GM19455 (cell line): ENCODE measurements at regions not wholly inside any gene's neighbourhood (a gene's known extent, or its start where the extent isn't known, plus 50 kb on each side); places are given as distances from the start of the nearest gene placed in this dataset.
"Not testable (repeated sequence)": the region's sequence is repeated elsewhere in the genome, so short reads cannot be mapped to it uniquely, and the experiment has no call there.

Experiments used
- ATAC-seq: cut with Tn5 transposase; IDR thresholded peaks from one replicate; pipeline ENCODE4 v1.9.1; 2021; ENCODE audit not compliant: unreplicated experiment

DNA sequence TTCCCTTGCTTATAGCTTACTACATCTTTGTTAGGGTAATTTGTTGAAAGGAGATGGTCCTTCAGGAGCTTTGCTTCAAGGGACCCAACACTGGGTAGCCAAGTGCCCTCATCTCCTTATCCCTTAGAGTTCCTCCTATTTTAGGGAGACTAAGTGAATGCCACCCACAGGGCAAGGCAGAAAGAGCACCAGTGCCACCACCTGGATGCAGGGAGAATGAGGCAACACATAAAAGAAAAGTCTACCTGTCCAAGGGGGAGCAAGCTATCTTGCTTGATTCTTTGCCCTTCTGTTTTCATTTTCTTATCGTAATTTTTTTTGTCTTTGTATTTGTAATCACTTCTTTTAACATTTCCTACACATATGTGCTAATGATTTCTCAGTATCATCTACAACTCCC lies 205.5 kb downstream of the NPR3 start:
- ATAC-seq, result no peak

DNA sequence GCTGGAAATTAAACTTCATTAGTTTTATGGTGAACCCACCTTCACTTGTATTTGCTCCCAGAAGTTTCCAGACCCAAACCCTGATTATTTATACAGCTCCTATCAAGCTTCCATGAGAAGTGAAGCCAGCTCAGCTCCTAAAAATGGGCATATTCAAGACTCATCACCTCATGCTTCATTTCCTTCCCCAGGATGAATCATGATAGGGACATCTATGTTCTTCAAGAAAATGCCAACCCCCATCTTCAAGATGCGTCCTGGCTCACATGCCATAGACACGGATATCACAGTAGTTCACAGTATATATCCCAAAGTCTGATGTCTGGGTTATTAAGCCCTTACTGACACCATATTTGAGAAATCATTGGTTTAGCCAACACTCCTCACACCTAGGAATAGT lies 217.6 kb downstream of the NPR3 start:
- ATAC-seq, result no peak

DNA sequence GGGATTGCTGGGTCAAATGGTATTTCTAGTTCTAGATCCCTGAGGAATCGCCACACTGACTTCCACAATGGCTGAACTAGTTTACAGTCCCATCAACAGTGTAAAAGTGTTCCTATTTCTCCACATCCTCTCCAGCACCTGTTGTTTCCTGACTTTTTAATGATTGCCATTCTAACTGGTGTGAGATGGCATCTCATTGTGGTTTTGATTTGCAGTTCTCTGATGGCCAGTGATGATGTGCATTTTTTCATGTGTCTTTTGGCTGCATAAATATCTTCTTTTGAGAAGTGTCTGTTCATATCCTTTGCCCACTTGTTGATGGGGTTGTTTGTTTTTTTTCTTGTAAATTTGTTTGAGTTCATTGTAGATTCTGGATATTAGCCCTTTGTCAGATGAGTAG lies 220.3 kb downstream of the NPR3 start:
- ATAC-seq, result not testable (repeated sequence)

DNA sequence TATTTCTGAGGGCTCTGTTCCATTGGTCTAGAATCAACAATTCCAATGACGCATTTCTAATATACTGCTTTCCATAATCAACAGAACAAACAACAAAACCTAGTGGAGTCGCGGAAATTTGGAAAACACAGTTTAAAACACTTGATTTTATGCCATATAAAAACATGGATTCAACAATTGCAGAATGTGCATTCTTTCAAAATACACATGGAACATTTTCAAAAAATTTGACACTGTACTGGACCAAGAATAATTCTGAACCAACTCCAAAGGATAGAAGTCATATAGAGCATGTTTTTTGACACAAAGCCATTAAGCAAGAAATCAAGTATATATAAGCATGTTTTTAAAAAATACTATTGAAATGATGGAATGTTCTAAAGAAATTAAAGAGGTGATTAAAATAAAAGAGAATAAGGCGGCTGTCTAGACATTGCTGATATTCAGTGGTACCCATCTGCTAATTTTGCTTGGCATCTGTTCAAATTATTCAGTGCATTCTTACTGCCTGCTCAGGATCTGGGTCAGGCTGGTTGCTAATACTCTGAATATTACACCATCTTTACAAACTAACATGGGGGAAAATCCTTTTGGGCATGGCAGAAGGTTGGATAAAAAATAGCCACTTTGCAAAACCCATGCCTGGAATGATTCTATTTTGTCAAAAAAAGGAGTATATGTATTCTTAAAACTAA lies 221.3 kb downstream of the NPR3 start:
- ATAC-seq, result no peak

DNA sequence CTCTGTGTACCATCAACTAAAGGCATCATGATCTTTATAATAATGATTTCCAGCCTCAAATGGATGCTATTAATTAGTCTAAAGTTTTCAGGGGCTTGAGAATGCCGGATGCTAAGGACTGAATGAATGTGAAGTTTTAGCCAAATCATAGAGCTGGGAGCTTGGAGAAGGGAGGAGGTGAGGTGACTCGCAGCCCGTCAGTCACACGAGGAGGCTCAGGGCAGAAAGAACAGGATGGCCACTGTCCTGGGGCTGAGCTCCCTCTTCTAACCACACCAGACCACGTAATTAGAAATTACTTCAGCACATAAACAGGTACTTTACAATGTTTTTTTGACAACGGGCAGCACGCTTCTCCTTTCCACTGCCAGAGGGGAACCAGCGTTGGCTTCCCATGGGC lies 222.6 kb downstream of the NPR3 start:
- no peak for ATAC-seq

DNA sequence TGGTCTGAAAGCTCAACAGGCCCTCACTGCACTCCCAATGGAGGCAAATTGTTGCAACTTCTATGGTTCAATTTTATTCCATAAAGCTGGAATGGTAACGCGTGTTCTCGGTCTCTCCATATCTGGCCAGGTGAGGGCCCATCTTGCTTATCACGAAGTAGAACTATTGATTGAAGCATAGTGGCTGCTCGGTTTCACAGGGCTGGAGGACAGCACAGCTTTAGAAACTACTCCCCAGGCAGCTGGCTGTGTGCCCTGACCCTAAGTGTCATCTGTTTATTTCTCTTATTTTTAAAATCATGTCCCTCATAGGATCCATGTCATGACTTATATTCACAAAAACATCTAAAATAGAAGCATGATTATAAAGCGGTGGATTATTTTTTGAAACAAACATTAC lies 223.4 kb downstream of the NPR3 start:
- no peak for ATAC-seq

DNA sequence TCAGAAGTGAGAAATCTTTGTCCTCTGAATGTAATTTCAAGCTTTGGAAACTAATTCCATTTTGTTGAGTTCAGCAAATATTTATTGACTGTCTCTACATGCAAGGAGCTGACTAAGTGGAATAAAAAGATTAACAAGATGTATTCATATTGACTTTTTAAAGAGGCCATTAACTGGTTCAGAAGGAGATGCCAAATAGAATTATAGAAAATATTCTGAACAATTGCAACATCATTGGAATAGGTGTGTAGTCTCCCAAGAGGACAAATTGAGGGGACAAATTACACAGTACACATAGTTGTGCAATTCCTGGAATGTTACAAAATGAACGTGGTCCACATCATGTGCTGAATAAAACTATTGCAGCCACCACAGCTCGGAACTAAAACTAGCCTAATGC lies 224.2 kb downstream of the NPR3 start:
- ATAC-seq, result no peak

DNA sequence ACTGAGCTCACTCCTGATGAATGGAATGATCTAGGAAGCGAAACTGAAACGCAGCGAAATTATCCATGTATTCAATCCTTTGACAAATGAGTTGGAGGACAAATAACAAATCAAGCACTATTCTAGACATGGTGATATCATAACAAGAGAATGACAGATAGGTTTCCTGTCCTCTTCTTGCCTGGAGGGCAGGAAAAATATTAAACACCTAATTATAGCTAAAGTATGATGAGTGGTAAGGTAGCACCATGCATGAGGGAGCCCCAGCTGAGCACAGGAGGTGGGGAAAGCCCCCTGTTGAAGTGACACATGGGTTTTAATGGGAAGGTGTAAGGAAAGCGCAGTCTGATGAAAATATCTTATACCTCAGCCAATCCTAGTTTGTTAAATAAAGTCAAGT lies 225.2 kb downstream of the NPR3 start:
- ATAC-seq, result no peak

DNA sequence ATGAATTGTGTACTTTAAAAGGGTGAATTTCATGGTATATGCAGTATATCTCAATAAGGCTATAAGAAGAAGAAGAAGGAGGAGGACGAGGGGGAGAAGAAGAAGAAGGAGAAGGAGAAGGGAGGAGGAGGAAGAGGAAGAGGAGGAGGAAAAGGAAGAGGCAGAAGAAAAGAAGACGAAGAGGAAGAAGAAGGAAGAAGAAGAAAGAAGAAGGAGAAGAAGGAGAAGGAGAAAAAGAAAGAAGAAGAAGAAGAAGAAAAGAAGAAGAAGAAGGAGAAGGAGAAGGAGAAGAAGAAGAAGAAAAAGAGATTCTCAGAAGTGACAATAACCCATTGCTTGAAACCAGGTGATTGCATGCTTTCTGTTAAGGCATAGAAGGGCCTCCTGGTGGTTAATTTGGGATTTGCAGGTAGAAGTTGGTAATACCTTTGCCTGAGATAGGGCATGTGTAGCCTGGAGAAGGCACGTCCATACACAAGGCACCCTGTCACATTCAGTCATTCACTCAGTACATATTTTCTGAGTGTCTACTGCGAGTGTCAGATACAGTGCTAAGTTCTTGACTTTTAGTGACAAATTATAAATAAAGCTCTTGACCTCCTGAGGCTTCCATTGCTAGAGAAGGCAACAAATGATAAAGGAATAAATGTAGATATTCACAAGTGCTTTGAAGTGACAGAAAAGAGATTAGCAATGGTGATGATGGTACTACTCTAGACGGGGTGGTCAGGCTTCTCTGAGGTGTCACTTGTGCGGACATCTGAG lies 231.3 kb downstream of the NPR3 start:
- ATAC-seq, result peak; percentile 87

DNA sequence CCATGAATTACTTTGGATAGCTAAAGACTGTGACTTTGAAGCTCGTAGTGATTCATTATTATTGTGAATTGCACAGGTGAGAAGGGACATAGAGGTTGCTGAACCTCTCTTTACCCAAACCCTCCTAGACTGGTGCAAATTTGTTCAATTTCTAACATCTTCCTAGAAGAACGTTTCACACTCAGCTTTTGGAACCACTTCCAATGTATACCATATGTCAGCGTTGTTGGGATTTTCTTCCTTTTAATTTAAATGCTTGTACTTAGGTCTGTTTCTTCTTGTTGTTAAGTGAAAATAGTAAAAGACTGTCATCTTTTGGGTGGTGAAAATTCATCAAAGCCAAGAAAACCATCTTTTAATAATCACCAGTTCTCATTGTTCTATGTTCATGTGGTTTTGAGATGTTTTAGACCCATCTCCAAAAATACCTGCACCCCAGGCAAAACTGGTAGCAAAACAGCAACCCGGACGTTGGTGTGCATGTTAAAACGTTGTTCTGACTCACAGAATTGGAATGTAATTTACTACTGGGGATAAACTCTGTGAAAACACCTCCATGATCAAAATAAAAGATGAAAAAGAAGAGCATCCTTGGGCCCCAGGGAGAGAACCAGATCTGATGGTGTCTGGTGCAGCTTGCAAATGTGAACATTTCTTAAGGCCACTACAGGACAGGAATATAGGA lies 238.3 kb downstream of the NPR3 start:
- ATAC-seq, result no peak

DNA sequence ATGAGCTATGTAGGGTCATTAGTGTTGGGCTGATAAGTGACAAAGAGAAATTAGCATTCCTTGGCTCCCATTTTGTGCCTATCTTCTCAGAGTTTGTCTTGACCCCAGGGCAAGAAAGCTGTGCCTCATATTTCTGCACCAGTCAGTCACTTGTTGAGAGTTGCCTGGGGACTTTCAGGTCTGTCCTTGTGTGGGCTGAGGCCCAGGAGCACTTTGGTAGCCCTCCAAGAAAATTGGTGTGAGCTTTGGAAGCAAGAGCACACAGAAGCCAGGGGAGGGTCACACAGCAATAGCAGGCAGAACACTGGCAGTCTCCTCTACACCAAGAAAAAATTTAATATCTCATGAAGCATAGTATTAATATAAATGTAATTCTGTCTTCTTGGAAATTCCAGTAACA lies 239.9 kb downstream of the NPR3 start:
- ATAC-seq, result no peak

DNA sequence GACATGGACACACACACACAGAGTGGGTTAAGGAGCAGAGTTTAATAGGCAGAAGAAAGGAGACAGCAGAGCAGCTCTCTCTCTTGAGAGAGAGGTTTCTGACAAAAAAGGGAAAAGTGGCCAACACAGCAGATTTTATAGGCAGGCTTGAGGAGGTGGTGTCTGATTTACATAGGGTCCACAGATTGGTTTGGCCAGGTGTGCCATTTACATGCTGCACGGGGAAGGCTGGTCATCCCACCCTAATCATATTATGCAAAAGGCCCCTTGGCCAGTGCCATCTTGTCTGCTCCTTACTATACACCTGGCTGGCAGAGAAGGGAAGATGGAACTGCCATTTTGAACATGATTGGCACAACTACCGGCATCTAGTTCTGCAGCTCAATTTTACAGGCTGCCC lies 240.8 kb downstream of the NPR3 start:
- ATAC-seq, result no peak

DNA sequence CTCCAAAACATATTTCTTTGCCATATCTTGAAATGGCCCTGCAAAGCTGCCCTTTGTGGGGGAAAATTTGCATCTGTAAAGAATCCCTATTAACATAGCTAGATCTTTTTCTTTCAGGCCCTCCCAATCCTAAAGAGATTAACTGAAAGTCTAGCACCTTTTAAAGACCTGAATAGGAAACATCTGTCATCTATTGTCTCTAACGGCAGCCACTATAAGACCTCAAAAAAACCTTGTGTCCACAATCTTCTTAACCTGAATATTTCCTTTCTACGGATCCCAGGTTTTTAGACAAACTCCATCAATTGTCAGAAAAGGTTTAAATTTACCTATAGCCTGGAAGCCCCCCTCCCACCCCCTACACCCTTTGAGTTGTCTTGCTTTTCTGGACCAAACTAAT lies 241.3 kb downstream of the NPR3 start:
- not testable (repeated sequence) for ATAC-seq

DNA sequence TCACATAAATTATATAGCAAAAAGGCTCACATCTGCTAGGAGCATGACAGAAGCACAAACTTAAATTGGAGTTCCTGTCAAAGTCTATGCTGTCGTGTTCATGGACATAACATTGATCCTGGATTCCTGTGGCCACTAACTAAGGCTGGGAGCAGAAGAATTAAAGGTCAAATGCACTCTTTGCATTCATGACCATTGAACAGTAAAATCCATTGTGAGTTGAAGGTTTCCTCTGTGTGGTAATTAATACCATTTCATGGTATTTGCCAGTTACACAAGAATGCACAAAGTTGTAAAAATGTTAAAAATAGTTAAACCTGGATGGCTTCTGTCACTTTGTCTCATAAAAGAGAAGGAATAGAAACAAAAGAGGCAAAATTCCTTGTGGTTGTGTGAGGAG lies 242.6 kb downstream of the NPR3 start:
- no peak for ATAC-seq

DNA sequence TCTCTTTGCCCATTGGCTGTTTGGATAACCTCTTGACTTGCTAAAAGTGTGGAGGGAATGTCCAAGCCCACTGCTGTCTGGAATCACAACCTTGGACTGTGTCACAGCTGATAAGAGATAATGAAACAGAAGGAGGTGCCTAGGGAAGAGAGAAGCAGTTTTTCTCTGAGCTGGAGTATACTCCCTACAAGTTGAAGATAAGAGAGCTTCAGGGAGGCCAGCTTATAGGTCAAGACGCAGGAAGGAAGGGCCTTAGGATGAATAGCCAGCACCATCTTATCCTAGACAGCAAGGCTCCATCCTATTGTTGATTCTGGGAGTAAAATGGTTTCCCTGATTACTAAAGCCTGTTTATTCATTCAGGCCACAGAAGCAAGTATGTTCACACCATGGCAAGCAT lies 244.7 kb downstream of the NPR3 start:
- ATAC-seq, result no peak

DNA sequence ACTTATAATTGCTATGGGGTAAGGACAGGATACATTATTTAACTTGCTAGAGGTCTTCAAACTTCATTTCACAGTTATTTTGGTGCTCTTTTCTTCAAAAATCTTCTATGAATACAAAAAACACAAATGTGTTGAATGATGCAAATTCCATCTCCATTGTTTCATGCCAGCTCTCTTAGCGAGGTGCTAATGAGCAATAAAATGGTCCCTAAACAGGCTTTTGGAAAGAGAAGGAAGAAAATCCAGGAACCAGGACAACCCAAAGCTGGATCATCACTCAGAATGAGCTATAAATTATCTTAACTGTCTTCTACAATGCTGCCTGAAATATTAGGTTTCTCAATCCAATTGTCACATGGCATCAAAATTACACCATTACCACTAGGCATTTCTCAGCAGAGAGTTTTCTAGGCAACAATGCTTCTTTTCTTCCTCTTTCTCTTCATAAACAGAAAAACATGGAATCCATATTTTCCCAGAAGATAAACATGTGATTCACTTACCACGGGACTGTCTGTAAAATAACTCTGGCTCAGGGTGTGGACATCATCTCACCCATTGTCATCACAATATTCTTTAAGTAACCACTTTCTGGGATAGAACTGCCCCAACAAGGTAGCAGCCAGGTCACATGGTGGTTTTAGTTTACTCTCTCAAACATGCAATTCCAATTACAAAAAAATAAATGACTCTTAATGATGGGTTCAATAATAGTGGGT lies 249.4 kb downstream of the NPR3 start:
- no peak for ATAC-seq

DNA sequence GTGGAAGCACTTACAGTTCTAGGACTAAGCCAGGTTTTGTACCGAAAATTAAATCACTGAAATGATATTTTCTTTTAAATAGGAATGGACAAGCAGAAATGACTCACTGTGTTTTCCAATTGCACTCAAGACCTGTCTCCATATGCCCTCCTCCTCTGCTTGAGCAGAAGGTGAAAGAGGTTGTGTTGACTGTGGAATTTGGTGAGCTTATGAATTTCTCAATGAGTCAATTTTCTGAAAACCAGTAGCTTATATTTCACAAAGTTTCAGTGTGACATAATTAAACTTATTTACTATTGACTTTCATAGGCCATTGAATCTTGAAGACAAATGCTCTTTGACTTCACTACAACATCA lies 249.9 kb downstream of the NPR3 start:
- ATAC-seq, result no peak

DNA sequence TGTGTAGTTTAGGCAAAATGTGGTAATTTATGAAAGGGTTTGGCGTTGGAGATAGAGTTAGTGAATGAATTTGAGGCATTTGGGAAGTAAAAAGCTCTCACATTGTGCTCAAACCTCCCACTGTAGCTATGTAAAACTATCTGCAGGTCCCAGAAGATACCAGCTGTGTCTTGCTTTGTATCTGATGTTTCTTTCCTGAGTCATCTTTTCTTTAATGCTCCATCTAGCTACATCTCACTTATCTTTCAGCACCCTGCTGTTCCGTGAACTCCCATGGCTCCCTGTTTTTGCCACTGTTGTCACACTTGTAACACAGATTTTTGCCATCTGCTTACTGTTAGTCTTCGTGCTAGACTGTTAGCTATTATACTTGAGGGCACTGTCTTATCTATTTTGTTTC lies 253.1 kb downstream of the NPR3 start:
- no peak for ATAC-seq

DNA sequence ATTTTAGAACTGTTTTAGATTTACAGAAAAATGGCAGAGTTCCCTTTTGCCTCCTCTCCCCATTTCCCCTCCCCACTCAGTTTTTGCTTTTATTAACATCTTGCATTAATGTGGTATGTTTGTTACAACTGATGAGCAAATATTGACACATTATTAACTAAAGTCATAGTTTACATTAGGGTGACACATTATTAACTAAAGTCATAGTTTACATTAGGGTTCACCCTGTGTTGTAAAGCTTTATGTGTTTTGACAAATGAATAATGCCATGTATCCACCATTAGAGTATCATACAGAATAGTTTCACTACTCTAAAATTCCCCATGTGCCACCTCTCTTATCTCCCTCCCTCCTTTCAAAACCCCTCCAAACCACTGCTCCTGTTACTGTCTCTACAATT lies 262.5 kb downstream of the NPR3 start:
- ATAC-seq, result no peak

DNA sequence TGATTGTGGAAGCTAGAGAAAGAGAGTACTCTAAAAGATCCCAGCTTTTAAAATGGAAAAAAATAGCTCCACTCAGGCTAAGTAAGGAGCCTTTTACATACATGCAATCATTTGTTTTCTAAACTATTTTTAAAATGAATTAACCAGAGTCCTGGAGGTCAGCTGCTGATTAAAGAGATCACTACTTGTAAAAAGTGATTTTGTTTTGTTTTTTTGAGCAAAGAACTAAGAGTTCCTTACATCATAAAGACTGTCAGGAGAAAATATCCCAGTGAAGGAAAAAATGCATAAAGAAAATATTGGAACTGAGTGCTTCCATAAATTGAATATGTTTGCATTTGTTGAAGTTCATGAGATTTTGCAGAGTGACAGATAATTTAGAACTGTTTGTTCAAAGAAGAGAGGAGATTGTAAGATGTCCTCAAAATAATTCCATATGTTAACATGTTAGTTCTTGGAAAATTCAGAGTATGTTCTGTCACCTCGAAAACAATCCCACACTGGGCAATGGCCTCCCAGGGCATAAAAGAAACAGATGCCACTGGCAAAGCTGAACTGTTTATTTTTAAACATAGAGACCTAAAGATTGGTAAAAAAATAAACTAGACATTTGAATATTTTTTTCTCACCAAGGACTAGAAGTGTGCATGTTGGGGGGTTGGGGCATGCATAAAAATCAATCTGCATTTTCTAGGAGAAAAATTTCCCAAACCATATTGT lies 264.7 kb downstream of the NPR3 start:
- no peak for ATAC-seq

DNA sequence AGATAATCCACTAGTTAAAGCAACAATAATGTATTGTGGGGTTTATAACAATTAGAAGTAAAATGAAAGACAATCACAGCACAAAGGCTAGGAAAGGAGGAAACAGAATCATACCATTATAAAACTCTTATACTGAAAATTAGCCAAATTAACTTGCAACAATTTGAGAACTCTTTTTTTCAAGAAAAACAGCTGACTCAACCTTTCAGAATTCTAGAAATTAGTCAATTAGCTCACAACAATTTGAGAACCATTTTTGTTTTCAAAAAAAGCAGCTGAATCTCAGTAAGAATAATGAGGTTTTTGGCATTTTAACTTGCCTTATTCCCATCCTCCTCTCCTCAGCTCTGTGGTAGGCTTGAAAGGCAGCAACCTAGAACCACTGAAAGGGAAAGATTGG lies 269.9 kb downstream of the NPR3 start:
- ATAC-seq, result no peak
